T-cell (primary cell): ENCODE measurements at regions not wholly inside any gene's neighbourhood (a gene's known extent, or its start where the extent isn't known, plus 50 kb on each side); places are given as distances from the start of the nearest gene placed in this dataset.

Source experiments
- ATAC-seq, 4 experiments: fragments of 200-7000 bp in 3 of 4; fragments of 150-1000 bp in 1 of 4; cut with Tn5 transposase; replicated peaks in 1 of 4; 1 replicate in 3 of 4; 2 replicates in 1 of 4; pipeline ENCODE4 v1.10.0; 2021; ENCODE audit warnings: moderate library complexity in 3 of 4, mild to moderate bottlenecking in 2 of 4, moderate number of reproducible peaks in 1 of 4
- CTCF ChIA-PET, 2 donors: fragments of 300-600 bp; sonication (Branson Sonifier 250); formaldehyde crosslinking; loops; one replicate each; lab custom pipeline; 2022; ENCODE audit warnings: antibody characterized with exemption in 2 of 2; lab: Charles Lee
- POLR2A ChIA-PET, 2 donors: fragments of 300-600 bp; sonication (Branson Sonifier 250); formaldehyde crosslinking; loops; one replicate each; lab custom pipeline; 2022; ENCODE audit warnings: antibody characterized with exemption in 2 of 2; lab: Charles Lee
- DNase-seq, 35 experiments: peaks; one replicate each; pipeline versions ENCODE4 v3.0.0 to v3.0.0-alpha.2; 2013 to 2023
- H3K27ac ChIP-seq: one replicate; pipeline ENCODE4 v1.5.1; 2013; ENCODE audit warnings: low read length
- H3K27me3 ChIP-seq, 2 experiments: replicated peaks in 1 of 2; 1 replicate in 1 of 2; 2 replicates in 1 of 2; pipeline versions ENCODE4 v1.6.1 to v1.7.0; 2013; ENCODE audit warnings: low read length in 1 of 2, mixed read lengths in 1 of 2; ENCODE audit not compliant: control insufficient read depth in 2 of 2, insufficient read depth in 2 of 2; ENCODE audit errors: extremely low read depth in 1 of 2
- H3K36me3 ChIP-seq, 2 donors: 1 replicate in 1 of 2; 2 replicates in 1 of 2; pipeline versions ENCODE4 v1.6.1 to v1.7.0; 2013; ENCODE audit warnings: low read length in 1 of 2; ENCODE audit not compliant: control insufficient read depth in 2 of 2, insufficient read depth in 1 of 2; ENCODE audit errors: extremely low read depth in 1 of 2
- H3K4me1 ChIP-seq, 2 experiments: 1 replicate in 1 of 2; 2 replicates in 1 of 2; pipeline versions ENCODE4 v1.6.1 to v1.7.0; 2013; ENCODE audit warnings: low read length in 2 of 2, mixed read lengths in 1 of 2; ENCODE audit not compliant: insufficient read depth in 2 of 2, control insufficient read depth in 1 of 2; ENCODE audit errors: extremely low read depth in 1 of 2
- H3K4me3 ChIP-seq, 2 donors: 1 replicate in 1 of 2; 2 replicates in 1 of 2; pipeline versions ENCODE4 v1.5.1 to v1.7.0; 2013; ENCODE audit warnings: mild to moderate bottlenecking in 2 of 2, low read length in 1 of 2, moderate library complexity in 1 of 2; ENCODE audit not compliant: control insufficient read depth in 1 of 2; ENCODE audit errors: extremely low read depth in 1 of 2
- H3K9me3 ChIP-seq: 2 replicates; pipeline ENCODE4 v1.7.0; 2013
- H3K27ac Mint-ChIP-seq, 2 donors: one replicate each; pipeline ENCODE4 v1.8.0; 2020 to 2021; ENCODE audit warnings: mild to moderate bottlenecking in 2 of 2, mixed read lengths in 2 of 2
- H3K27me3 Mint-ChIP-seq, 2 donors: one replicate each; pipeline ENCODE4 v1.8.0; 2021 to 2022; ENCODE audit warnings: mixed read lengths in 2 of 2
- H3K36me3 Mint-ChIP-seq: one replicate; pipeline ENCODE4 v1.8.0; 2021; ENCODE audit warnings: mixed read lengths
- H3K4me1 Mint-ChIP-seq, 3 donors: one replicate each; pipeline ENCODE4 v1.8.0; 2020 to 2022; ENCODE audit warnings: mixed read lengths in 3 of 3, mild to moderate bottlenecking in 1 of 3
- H3K4me3 Mint-ChIP-seq, 3 donors: one replicate each; pipeline ENCODE4 v1.8.0; 2020 to 2022; ENCODE audit warnings: mild to moderate bottlenecking in 3 of 3, mixed read lengths in 3 of 3, moderate library complexity in 3 of 3
- H3K9me3 Mint-ChIP-seq, 3 donors: one replicate each; pipeline ENCODE4 v1.8.0; 2020 to 2022; ENCODE audit warnings: mixed read lengths in 3 of 3
- WGBS: methylation state at CpG from one replicate; pipeline ENCODE4 v1.1.5; 2013; ENCODE audit warnings: missing lambda C conversion rate; ENCODE audit not compliant: insufficient coverage; 5-methylcytosine and 5-hydroxymethylcytosine counted together

DNA sequence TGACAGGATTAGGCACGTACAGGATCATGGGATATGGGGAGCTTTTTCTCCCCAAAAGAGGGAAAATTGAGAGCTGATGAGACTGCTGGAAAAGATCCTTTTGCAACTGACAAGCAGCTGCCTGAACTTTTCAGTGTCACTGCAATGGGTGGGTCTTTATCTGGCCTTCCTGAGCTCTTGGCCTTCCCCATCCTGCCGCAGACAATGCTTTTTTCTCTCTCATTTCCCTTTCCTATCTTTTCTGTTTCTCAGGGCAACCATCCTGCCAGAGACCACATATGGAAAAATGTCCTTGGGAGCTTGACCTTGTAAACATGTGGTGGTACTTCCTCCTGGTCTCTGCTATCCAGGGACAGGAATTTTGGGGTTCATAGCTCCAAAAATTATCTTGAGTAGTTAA, 75.8 kb downstream of the CALM1 start:
- Histone ChIP-seq H3K27me3 (peaks cover 0 to 10% of the 10 kb centered on the region in 2 experiments), H3K36me3 (no peaks in the 10 kb centered on the region), H3K27ac (no peak overlapping the region), H3K9me3 (no peaks in the 10 kb centered on the region), H3K4me3 (no peak overlapping the region), H3K4me1 (no peaks in the 10 kb centered on the region)
- peaks cover 20 to 24% of the 10 kb centered on the region in 2 donors for H3K27me3 Mint-ChIP-seq
- no peaks in the 10 kb centered on the region for H3K36me3 Mint-ChIP-seq
- no peaks in the 10 kb centered on the region for H3K4me1 Mint-ChIP-seq
- POLR2A ChIA-PET, result interaction anchor here in 1 of 2 donors (0.5 kb wide), 1 partner anchor 24 kb away, joined by 3 read pairs; no protein-coding TSS in a partner anchor
- no peak overlapping the region for H3K4me3 Mint-ChIP-seq
- 50% methylated on average over 1 of the region's 2 CpGs for WGBS
- H3K27ac Mint-ChIP-seq, result no peak overlapping the region
- H3K9me3 Mint-ChIP-seq, result peaks cover 3 to 21% (median 14%) of the 10 kb centered on the region in 3 donors
- no peak for ATAC-seq
- CTCF ChIA-PET, result interaction anchor here in 1 of 2 donors (1.2 kb wide), 1 partner anchor 13 kb away, joined by 4 read pairs; no protein-coding TSS in a partner anchor
- DNase-seq, result no peak
